ENCODE measurements at regions not wholly inside any gene's neighbourhood (a gene's known extent, or its start where the extent isn't known, plus 50 kb on each side); places are given as distances from the start of the nearest gene placed in this dataset.

DNA sequence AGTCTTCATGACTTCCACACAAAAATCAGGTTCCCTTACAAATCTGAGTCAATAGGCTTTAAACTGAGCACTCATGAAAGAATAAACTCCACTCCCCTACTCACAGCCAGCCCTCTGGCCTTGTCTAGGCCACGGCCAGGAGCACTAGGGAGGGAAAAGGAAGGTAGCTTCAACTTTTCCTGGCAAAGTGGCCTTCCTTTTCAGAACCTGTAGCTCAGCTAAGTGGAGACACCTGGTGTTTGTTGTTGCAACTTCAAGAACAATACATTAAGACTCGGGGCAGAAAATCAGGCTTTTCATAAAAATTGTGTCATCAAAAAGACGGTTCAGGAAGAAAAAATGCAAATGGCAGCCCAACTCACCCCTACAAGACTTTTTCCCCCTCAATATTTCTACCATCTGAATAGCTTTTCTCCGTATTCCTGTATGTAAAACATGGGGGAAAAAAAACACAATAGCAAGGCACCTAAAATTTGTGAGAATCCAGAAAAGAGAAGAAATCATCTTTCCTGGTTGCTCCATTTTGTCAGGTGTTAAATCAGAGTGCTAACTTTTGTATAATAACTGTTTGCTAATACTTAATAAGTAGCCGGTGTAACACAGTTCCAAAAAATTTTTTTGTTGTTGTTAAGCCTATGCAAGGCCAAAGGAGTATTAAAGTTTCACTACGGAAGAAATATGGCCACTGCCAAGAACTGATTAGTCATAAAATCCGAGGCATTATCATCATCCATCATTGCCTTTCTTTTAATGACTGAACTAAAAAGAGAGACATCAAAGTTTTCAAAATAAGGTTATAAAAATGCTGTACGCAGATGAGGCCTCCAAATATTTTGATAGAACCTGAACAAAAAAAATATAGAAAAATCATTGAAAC is 66.2 kb upstream of the ARID5B start:
- TF ChIP-seq, protein P1, sequence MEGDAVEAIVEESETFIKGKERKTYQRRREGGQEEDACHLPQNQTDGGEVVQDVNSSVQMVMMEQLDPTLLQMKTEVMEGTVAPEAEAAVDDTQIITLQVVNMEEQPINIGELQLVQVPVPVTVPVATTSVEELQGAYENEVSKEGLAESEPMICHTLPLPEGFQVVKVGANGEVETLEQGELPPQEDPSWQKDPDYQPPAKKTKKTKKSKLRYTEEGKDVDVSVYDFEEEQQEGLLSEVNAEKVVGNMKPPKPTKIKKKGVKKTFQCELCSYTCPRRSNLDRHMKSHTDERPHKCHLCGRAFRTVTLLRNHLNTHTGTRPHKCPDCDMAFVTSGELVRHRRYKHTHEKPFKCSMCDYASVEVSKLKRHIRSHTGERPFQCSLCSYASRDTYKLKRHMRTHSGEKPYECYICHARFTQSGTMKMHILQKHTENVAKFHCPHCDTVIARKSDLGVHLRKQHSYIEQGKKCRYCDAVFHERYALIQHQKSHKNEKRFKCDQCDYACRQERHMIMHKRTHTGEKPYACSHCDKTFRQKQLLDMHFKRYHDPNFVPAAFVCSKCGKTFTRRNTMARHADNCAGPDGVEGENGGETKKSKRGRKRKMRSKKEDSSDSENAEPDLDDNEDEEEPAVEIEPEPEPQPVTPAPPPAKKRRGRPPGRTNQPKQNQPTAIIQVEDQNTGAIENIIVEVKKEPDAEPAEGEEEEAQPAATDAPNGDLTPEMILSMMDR (IDR thresholded peaks at IDR 0.05): peak; percentile 56
- TF ChIP-seq EZH2 (IDR thresholded peaks at IDR 0.05): no peak
- no peak for TF ChIP-seq EZH2phosphoT487 (IDR thresholded peaks at IDR 0.05)

Data from neural progenitor cell (in vitro differentiated cells).